IMR-90 (cell line): ENCODE measurements at regions not wholly inside any gene's neighbourhood (a gene's known extent, or its start where the extent isn't known, plus 50 kb on each side); places are given as distances from the start of the nearest gene placed in this dataset.

Experiments used
- ATAC-seq: fragments of 200-7000 bp; cut with Tn5 transposase; 2 replicates; pipeline ENCODE4 v1.9.1; 2020; ENCODE audit warnings: low read depth, mild to moderate bottlenecking, moderate library complexity
- BruUV-seq: library from RNA; stranded (reverse); fragments of 400-500 nt; replicated peaks from 2 replicates; lab custom pipeline; 2021; lab: Mats Ljungman, UMichigan
- CTCF ChIA-PET: fragments of 300-600 bp; formaldehyde crosslinking; extraction: SDS; loops from one replicate; lab custom pipeline; 2021; ENCODE audit warnings: antibody characterized with exemption; lab: Yijun Ruan, JAX
- POLR2A ChIA-PET: fragments of 300-600 bp; sonication (Branson Sonifier 250); formaldehyde crosslinking; loops from one replicate; lab custom pipeline; 2022; ENCODE audit warnings: antibody characterized with exemption; ENCODE audit not compliant: unreplicated experiment; lab: Charles Lee
- DNase-seq: peaks from one replicate; pipeline ENCODE4 v3.0.0; 2013
- H2AFZ ChIP-seq: replicated peaks from 2 replicates; pipeline ENCODE3; 2013; ENCODE audit warnings: low read length, mild to moderate bottlenecking; ENCODE audit not compliant: poor library complexity
- H2AK5ac ChIP-seq: 2 replicates; pipeline ENCODE4 v1.6.1; 2013; ENCODE audit warnings: low read depth, low read length, inconsistent platforms
- H2AK9ac ChIP-seq: replicated peaks from 2 replicates; pipeline ENCODE3; 2013; ENCODE audit warnings: mild to moderate bottlenecking, low read depth, low read length, moderate library complexity; ENCODE audit not compliant: poor library complexity
- H2BK120ac ChIP-seq: 2 replicates; pipeline ENCODE4 v1.6.1; 2013; ENCODE audit warnings: low read depth, low read length, inconsistent platforms
- H2BK15ac ChIP-seq: 3 replicates; pipeline ENCODE4 v1.6.1; 2013; ENCODE audit warnings: low read depth, low read length, inconsistent platforms
- H2BK20ac ChIP-seq: 2 replicates; pipeline ENCODE4 v1.6.1; 2013; ENCODE audit warnings: low read depth, mild to moderate bottlenecking, inconsistent platforms, low read length, moderate library complexity
- H2BK5ac ChIP-seq: 2 replicates; pipeline ENCODE4 v1.6.1; 2013; ENCODE audit warnings: mild to moderate bottlenecking, low read depth, low read length, inconsistent platforms; ENCODE audit not compliant: poor library complexity, severe bottlenecking
- H3K14ac ChIP-seq: replicated peaks from 2 replicates; pipeline ENCODE4 v1.6.1; 2013; ENCODE audit warnings: low read depth, low read length, inconsistent platforms
- H3K18ac ChIP-seq: 2 replicates; pipeline ENCODE4 v1.6.1; 2013; ENCODE audit warnings: low read depth, low read length, control low read depth
- H3K23ac ChIP-seq: 2 replicates; pipeline ENCODE4 v1.6.1; 2013; ENCODE audit warnings: low read depth, low read length, inconsistent platforms
- H3K27ac ChIP-seq: 2 replicates; pipeline ENCODE4 v1.5.1; 2013; ENCODE audit warnings: mild to moderate bottlenecking, control low read depth, low read length; ENCODE audit not compliant: insufficient read depth
- H3K27me3 ChIP-seq: 2 replicates; pipeline ENCODE4 v1.6.1; 2013; ENCODE audit warnings: low read length; ENCODE audit not compliant: control insufficient read depth, insufficient read depth
- H3K36me3 ChIP-seq: 2 replicates; pipeline ENCODE4 v1.6.1; 2013; ENCODE audit warnings: low read length, mixed read lengths; ENCODE audit not compliant: control insufficient read depth, insufficient read depth
- H3K4ac ChIP-seq: 2 replicates; pipeline ENCODE4 v1.6.1; 2013; ENCODE audit warnings: low read depth, low read length, inconsistent platforms
- H3K4me1 ChIP-seq: 2 replicates; pipeline ENCODE4 v1.6.1; 2013; ENCODE audit warnings: low read length, mixed read lengths; ENCODE audit not compliant: control insufficient read depth, insufficient read depth
- H3K4me2 ChIP-seq: 2 replicates; pipeline ENCODE4 v1.6.1; 2013; ENCODE audit warnings: low read depth, mild to moderate bottlenecking, control low read depth, low read length, moderate library complexity
- H3K4me3 ChIP-seq: 2 replicates; pipeline ENCODE4 v1.5.1; 2013; ENCODE audit warnings: low read depth, mild to moderate bottlenecking, control low read depth, low read length, moderate library complexity; ENCODE audit not compliant: insufficient read depth
- H3K56ac ChIP-seq: 2 replicates; pipeline ENCODE4 v1.6.1; 2013; ENCODE audit warnings: low read length, inconsistent platforms; ENCODE audit not compliant: insufficient read depth; ENCODE audit errors: extremely low read depth
- H3K79me1 ChIP-seq, 2 experiments: 2 replicates each; pipeline ENCODE4 v1.6.1; 2013; ENCODE audit warnings: low read length in 2 of 2, inconsistent platforms in 1 of 2, low read depth in 1 of 2
- H3K9ac ChIP-seq: 2 replicates; pipeline ENCODE4 v1.6.1; 2013; ENCODE audit warnings: low read depth, low read length, control low read depth
- H3K9me1 ChIP-seq: 2 replicates; pipeline ENCODE4 v1.6.1; 2013; ENCODE audit warnings: low read length, inconsistent platforms; ENCODE audit not compliant: insufficient read depth
- H3K9me3 ChIP-seq: 2 replicates; pipeline ENCODE4 v1.6.1; 2013; ENCODE audit warnings: low read length; ENCODE audit not compliant: control insufficient read depth, insufficient read depth
- H4K20me1 ChIP-seq: 2 replicates; pipeline ENCODE4 v1.6.1; 2013; ENCODE audit warnings: low read length, inconsistent platforms; ENCODE audit not compliant: insufficient read depth
- H4K5ac ChIP-seq: 2 replicates; pipeline ENCODE4 v1.6.1; 2013; ENCODE audit warnings: mild to moderate bottlenecking, low read depth, low read length, control low read depth
- H4K8ac ChIP-seq, 2 experiments: 2 replicates each; pipeline ENCODE4 v1.6.1; 2013; ENCODE audit warnings: low read depth in 2 of 2, low read length in 2 of 2, control low read depth in 1 of 2, inconsistent platforms in 1 of 2
- H4K91ac ChIP-seq: 2 replicates; pipeline ENCODE4 v1.6.1; 2013; ENCODE audit warnings: low read depth, low read length, inconsistent platforms; ENCODE audit not compliant: insufficient read depth
- CTCF ChIP-seq: conservative IDR thresholded peaks from 2 replicates; pipeline ENCODE4 v1.5.1; 2012; ENCODE audit warnings: mild to moderate bottlenecking, low read depth, low read length, improper control_type of control experiment
- MAFK ChIP-seq: IDR thresholded peaks from 2 replicates; pipeline ENCODE4 v1.6.1; 2012; ENCODE audit warnings: low read depth, low read length, improper control_type of control experiment
- NFE2L2 ChIP-seq: fragments of 150-350 bp; IDR thresholded peaks from 2 replicates; pipeline ENCODE4 v1.6.1; 2016; ENCODE audit warnings: low read depth, mild to moderate bottlenecking, low read length
- RAD21 ChIP-seq: IDR thresholded peaks from 2 replicates; pipeline ENCODE4 v1.6.1; 2012; ENCODE audit warnings: low read length, improper control_type of control experiment
- SMC3 ChIP-seq: fragments of 150-350 bp; IDR thresholded peaks from 2 replicates; pipeline ENCODE4 v1.6.1; 2016; ENCODE audit warnings: low read depth, mild to moderate bottlenecking, antibody characterized with exemption, low read length, moderate library complexity
- WGBS, 2 experiments: methylation state at CpG; one replicate each; pipeline versions ENCODE4 v1.1.5 to v1.1.7; 2013; ENCODE audit warnings: missing lambda C conversion rate in 2 of 2; ENCODE audit not compliant: insufficient read length in 1 of 2; ENCODE audit errors: extremely low coverage in 2 of 2; 5-methylcytosine and 5-hydroxymethylcytosine counted together
- dilution Hi-C: fragments of 300-500 bp; cut with HindIII; formaldehyde crosslinking; loops from one replicate; pipeline ENCODE4 v1.14.3; 2018; ENCODE audit warnings: low sequenced_read_pairs; ENCODE audit not compliant: unreplicated experiment
- in situ Hi-C: fragments of 300-500 bp; cut with MboI; formaldehyde crosslinking; loops from 3 replicates; pipeline ENCODE4 v1.14.3; 2019; ENCODE audit warnings: low sequenced_read_pairs, inconsistent platforms, mixed read lengths
- intact Hi-C: fragments of 100-400 bp; cut with micrococcal nuclease; formaldehyde crosslinking; loops from 2 replicates; pipeline ENCODE4 v1.10.0; 2022

DNA sequence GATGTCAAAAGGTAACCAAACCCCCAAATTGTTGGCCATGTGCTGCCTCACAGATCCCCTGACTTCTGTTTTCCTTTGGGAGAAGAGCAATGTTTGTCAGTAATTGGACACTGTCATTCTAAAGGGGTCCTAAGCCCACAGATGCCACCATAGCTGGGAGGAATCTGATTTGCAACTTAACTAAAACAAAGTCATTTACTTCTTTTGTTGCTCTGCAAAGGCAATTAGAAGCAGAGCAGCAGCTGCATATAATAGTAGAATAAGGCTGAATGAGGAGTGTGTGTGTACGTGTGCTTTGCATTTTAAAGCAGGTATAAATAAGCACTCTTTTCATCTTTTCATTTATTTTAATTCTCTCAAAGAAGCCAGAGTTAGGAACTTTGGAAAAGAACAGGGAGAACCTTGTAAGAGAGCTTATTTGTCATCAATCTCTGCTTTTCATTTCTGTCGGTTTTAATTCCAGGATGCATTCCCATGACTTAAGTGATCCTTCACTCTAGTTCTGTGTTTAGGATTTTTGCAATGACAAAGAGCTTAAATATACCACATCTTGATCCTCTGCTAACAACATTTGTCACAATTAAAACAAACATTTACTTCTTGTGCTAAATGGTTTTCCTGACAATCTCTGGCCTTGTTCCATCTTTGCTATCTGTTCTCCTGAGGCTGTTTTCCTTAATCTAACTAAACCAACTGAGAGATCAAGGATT lies 530.2 kb upstream of the CBLB start:
- Histone ChIP-seq H3K36me3 (no peaks in the 10 kb centered on the region), H2BK5ac (no peak overlapping the region), H3K14ac (no peak overlapping the region), H3K4me3 (no peak overlapping the region), H3K4me1 (peaks cover 4% of the 10 kb centered on the region; the same call in 1 of the 2 replicates), H2AK9ac (no peak overlapping the region), H3K79me1 (no peaks in the 10 kb centered on the region), H3K23ac (no peak overlapping the region), H2AK5ac (no peak overlapping the region), H4K91ac (no peak overlapping the region), H3K9ac (no peak overlapping the region), H3K27ac (no peak overlapping the region), H2BK120ac (no peak overlapping the region), H3K56ac (no peak overlapping the region), H4K8ac (no peak overlapping the region), H4K20me1 (no peaks in the 10 kb centered on the region), H2BK20ac (no peak overlapping the region), H4K5ac (no peak overlapping the region), H3K4me2 (no peak overlapping the region), H2AFZ (no peak overlapping the region), H3K4ac (no peak overlapping the region), H3K9me3 (no peaks in the 10 kb centered on the region), H3K27me3 (no peaks in the 10 kb centered on the region), H3K9me1 (no peaks in the 10 kb centered on the region), H3K18ac (no peak overlapping the region), H2BK15ac (no peak overlapping the region)
- ATAC-seq (peak; percentile 60), DNase-seq (peak; percentile 36)
- BruUV-seq: no TSS peak
- dilution Hi-C loops (no loop called here), intact Hi-C loops (no loop called here), in situ Hi-C loops (no loop called here)
- WGBS, 2 experiments: no CpG with 5 or more reads among the region's 2 CpGs
- ChIA-PET POLR2A (no interaction called here), CTCF (no interaction called here)
- TF ChIP-seq MAFK: no peak
- TF ChIP-seq NFE2L2: no peak
- no peak for TF ChIP-seq SMC3
- no peak for TF ChIP-seq RAD21
- no peak for TF ChIP-seq CTCF
